Keratinocyte (primary cell): ENCODE measurements at regions not wholly inside any gene's neighbourhood (a gene's known extent, or its start where the extent isn't known, plus 50 kb on each side); places are given as distances from the start of the nearest gene placed in this dataset.

Experiments
- CTCF ChIP-seq, 3 experiments: IDR thresholded peaks in 1 of 3; conservative IDR thresholded peaks in 1 of 3; optimal IDR thresholded peaks in 1 of 3; 2 replicates in 2 of 3; 3 replicates in 1 of 3; pipeline versions ENCODE3 to v1.5.1; 2011; ENCODE audit warnings: low read length in 3 of 3, mild to moderate bottlenecking in 3 of 3, moderate library complexity in 2 of 3, control low read depth in 1 of 3, inconsistent platforms in 1 of 3; ENCODE audit not compliant: insufficient read depth in 2 of 3; ENCODE audit errors: extremely low read depth in 1 of 3
- EZH2 ChIP-seq: IDR thresholded peaks from one replicate; pipeline ENCODE4 v1.6.1; 2012; ENCODE audit warnings: inconsistent platforms, mild to moderate bottlenecking, low read length, moderate library complexity

GRCh38 chr5:3091040-3091774, 339.7 kb upstream of the IRX2 start:
- TF ChIP-seq CTCF (optimal IDR thresholded peaks at IDR 0.05 in 1 of 3, IDR thresholded peaks at IDR 0.05 in 1 of 3, conservative IDR thresholded peaks at IDR 0.05 in 1 of 3; ENCODE audit: extremely low read depth in 1 of 3, insufficient read depth in 2 of 3, low read length in 3 of 3) (no peak), EZH2 (no peak)
